ENCODE measurements at regions not wholly inside any gene's neighbourhood (a gene's known extent, or its start where the extent isn't known, plus 50 kb on each side); places are given as distances from the start of the nearest gene placed in this dataset.

GRCh38 chr13:84536906-84537305, 654.6 kb upstream of the SLITRK1 start:
- H3K9me2 ChIP-seq (ENCODE audit: insufficient read depth): no peaks in the 10 kb centered on the region
- POLR2A ChIA-PET (ENCODE audit: unreplicated experiment): no interaction called here
- TF ChIP-seq EZH2 (IDR thresholded peaks at IDR 0.05; ENCODE audit: low read depth): no peak
- no peak for TF ChIP-seq CTCF (conservative IDR thresholded peaks at IDR 0.05)

GRCh38 chr13:84528408-84529070, 646.3 kb upstream of the SLITRK1 start:
- H3K4me1 ChIP-seq (replicated peaks; ENCODE audit: insufficient read depth): no peaks in the 10 kb centered on the region
- no peaks in the 10 kb centered on the region for H3K9me3 ChIP-seq (ENCODE audit: insufficient read depth, low read depth)
- no peak overlapping the region for H3K4me3 ChIP-seq
- BruUV-seq (replicated peaks): no TSS peak
- H3K27ac ChIP-seq: no peak overlapping the region
- H3K27me3 ChIP-seq (ENCODE audit: insufficient read depth, low read depth): no peaks in the 10 kb centered on the region
- ChIA-PET POLR2A (ENCODE audit: unreplicated experiment) (no interaction called here), CTCF (no interaction called here)
- no peaks in the 10 kb centered on the region for H3K9me2 ChIP-seq (ENCODE audit: insufficient read depth)
- intact Hi-C loops (cut with micrococcal nuclease; ENCODE audit: unreplicated experiment): no loop called here
- TF ChIP-seq CTCF (conservative IDR thresholded peaks at IDR 0.05) (no peak), EZH2 (IDR thresholded peaks at IDR 0.05; ENCODE audit: low read depth) (no peak)
- no peaks in the 10 kb centered on the region for H3K79me2 ChIP-seq (ENCODE audit: low read depth)
- H3F3A ChIP-seq (ENCODE audit: insufficient read depth, low read depth): no peaks in the 10 kb centered on the region
- H4K20me1 ChIP-seq (ENCODE audit: insufficient read depth): no peaks in the 10 kb centered on the region
- no peak overlapping the region for H3K4me2 ChIP-seq
- no peaks in the 10 kb centered on the region for H3K36me3 ChIP-seq (ENCODE audit: low read depth)
- no peak for DNase-seq
- H2AFZ ChIP-seq: no peak overlapping the region

More at GRCh38 chr13:84536906-84537305, 654.6 kb upstream of the SLITRK1 start:
- intact Hi-C loops (cut with micrococcal nuclease; ENCODE audit: unreplicated experiment): no loop called here
- Histone ChIP-seq H3K79me2 (ENCODE audit: low read depth) (no peaks in the 10 kb centered on the region), H3K4me2 (no peak overlapping the region), H3K27ac (no peak overlapping the region), H3K36me3 (ENCODE audit: low read depth) (no peaks in the 10 kb centered on the region), H3K9me3 (ENCODE audit: insufficient read depth, low read depth) (no peaks in the 10 kb centered on the region), H2AFZ (no peak overlapping the region), H3K27me3 (ENCODE audit: insufficient read depth, low read depth) (no peaks in the 10 kb centered on the region), H3F3A (ENCODE audit: insufficient read depth, low read depth) (no peaks in the 10 kb centered on the region), H3K4me3 (no peak overlapping the region), H3K4me1 (replicated peaks; ENCODE audit: insufficient read depth) (no peaks in the 10 kb centered on the region), H4K20me1 (ENCODE audit: insufficient read depth) (no peaks in the 10 kb centered on the region)
- no TSS peak for BruUV-seq (replicated peaks)
- DNase-seq: no peak
- CTCF ChIA-PET: no interaction called here

- H3K9me3 ChIP-seq (ENCODE audit: insufficient read depth, low read depth): no peaks in the 10 kb centered on the region
- H3F3A ChIP-seq (ENCODE audit: insufficient read depth, low read depth): no peaks in the 10 kb centered on the region
These were observed 643.6 kb upstream of the SLITRK1 start for GRCh38 chr13:84525865-84526264.

More at GRCh38 chr13:84525865-84526264, 643.6 kb upstream of the SLITRK1 start:
- no TSS peak for BruUV-seq (replicated peaks)
- H3K4me1 ChIP-seq (replicated peaks; ENCODE audit: insufficient read depth): no peaks in the 10 kb centered on the region
- H3K27me3 ChIP-seq (ENCODE audit: insufficient read depth, low read depth): no peaks in the 10 kb centered on the region
- ChIA-PET CTCF (no interaction called here), POLR2A (ENCODE audit: unreplicated experiment) (no interaction called here)
- no peak overlapping the region for H3K4me3 ChIP-seq
- TF ChIP-seq CTCF (conservative IDR thresholded peaks at IDR 0.05): no peak
- TF ChIP-seq EZH2 (IDR thresholded peaks at IDR 0.05; ENCODE audit: low read depth): no peak
- intact Hi-C loops (cut with micrococcal nuclease; ENCODE audit: unreplicated experiment): no loop called here
- H3K79me2 ChIP-seq (ENCODE audit: low read depth): no peaks in the 10 kb centered on the region
- H3K4me2 ChIP-seq: no peak overlapping the region
- DNase-seq: no peak
- H3K9me2 ChIP-seq (ENCODE audit: insufficient read depth): no peaks in the 10 kb centered on the region
- H4K20me1 ChIP-seq (ENCODE audit: insufficient read depth): no peaks in the 10 kb centered on the region
- H2AFZ ChIP-seq: no peak overlapping the region
- H3K27ac ChIP-seq: no peak overlapping the region
- no peaks in the 10 kb centered on the region for H3K36me3 ChIP-seq (ENCODE audit: low read depth)

Data from PC-9 (cell line).